IMR-90 (cell line): ENCODE measurements at regions not wholly inside any gene's neighbourhood (a gene's known extent, or its start where the extent isn't known, plus 50 kb on each side); places are given as distances from the start of the nearest gene placed in this dataset.

Experiments
- ATAC-seq: fragments of 200-7000 bp; cut with Tn5 transposase; 2 replicates; pipeline ENCODE4 v1.9.1; 2020; ENCODE audit warnings: low read depth, mild to moderate bottlenecking, moderate library complexity
- BruUV-seq: library from RNA; stranded (reverse); fragments of 400-500 nt; replicated peaks from 2 replicates; lab custom pipeline; 2021; lab: Mats Ljungman, UMichigan
- CTCF ChIA-PET: fragments of 300-600 bp; formaldehyde crosslinking; extraction: SDS; loops from one replicate; lab custom pipeline; 2021; ENCODE audit warnings: antibody characterized with exemption; lab: Yijun Ruan, JAX
- POLR2A ChIA-PET: fragments of 300-600 bp; sonication (Branson Sonifier 250); formaldehyde crosslinking; loops from one replicate; lab custom pipeline; 2022; ENCODE audit warnings: antibody characterized with exemption; ENCODE audit not compliant: unreplicated experiment; lab: Charles Lee
- DNase-seq: peaks from one replicate; pipeline ENCODE4 v3.0.0; 2013
- H2AFZ ChIP-seq: replicated peaks from 2 replicates; pipeline ENCODE3; 2013; ENCODE audit warnings: low read length, mild to moderate bottlenecking; ENCODE audit not compliant: poor library complexity
- H2AK5ac ChIP-seq: 2 replicates; pipeline ENCODE4 v1.6.1; 2013; ENCODE audit warnings: low read depth, low read length, inconsistent platforms
- H2AK9ac ChIP-seq: replicated peaks from 2 replicates; pipeline ENCODE3; 2013; ENCODE audit warnings: mild to moderate bottlenecking, low read depth, low read length, moderate library complexity; ENCODE audit not compliant: poor library complexity
- H2BK120ac ChIP-seq: 2 replicates; pipeline ENCODE4 v1.6.1; 2013; ENCODE audit warnings: low read depth, low read length, inconsistent platforms
- H2BK15ac ChIP-seq: 3 replicates; pipeline ENCODE4 v1.6.1; 2013; ENCODE audit warnings: low read depth, low read length, inconsistent platforms
- H2BK20ac ChIP-seq: 2 replicates; pipeline ENCODE4 v1.6.1; 2013; ENCODE audit warnings: low read depth, mild to moderate bottlenecking, inconsistent platforms, low read length, moderate library complexity
- H2BK5ac ChIP-seq: 2 replicates; pipeline ENCODE4 v1.6.1; 2013; ENCODE audit warnings: mild to moderate bottlenecking, low read depth, low read length, inconsistent platforms; ENCODE audit not compliant: poor library complexity, severe bottlenecking
- H3K14ac ChIP-seq: replicated peaks from 2 replicates; pipeline ENCODE4 v1.6.1; 2013; ENCODE audit warnings: low read depth, low read length, inconsistent platforms
- H3K18ac ChIP-seq: 2 replicates; pipeline ENCODE4 v1.6.1; 2013; ENCODE audit warnings: low read depth, low read length, control low read depth
- H3K23ac ChIP-seq: 2 replicates; pipeline ENCODE4 v1.6.1; 2013; ENCODE audit warnings: low read depth, low read length, inconsistent platforms
- H3K27ac ChIP-seq: 2 replicates; pipeline ENCODE4 v1.5.1; 2013; ENCODE audit warnings: mild to moderate bottlenecking, control low read depth, low read length; ENCODE audit not compliant: insufficient read depth
- H3K27me3 ChIP-seq: 2 replicates; pipeline ENCODE4 v1.6.1; 2013; ENCODE audit warnings: low read length; ENCODE audit not compliant: control insufficient read depth, insufficient read depth
- H3K36me3 ChIP-seq: 2 replicates; pipeline ENCODE4 v1.6.1; 2013; ENCODE audit warnings: low read length, mixed read lengths; ENCODE audit not compliant: control insufficient read depth, insufficient read depth
- H3K4ac ChIP-seq: 2 replicates; pipeline ENCODE4 v1.6.1; 2013; ENCODE audit warnings: low read depth, low read length, inconsistent platforms
- H3K4me1 ChIP-seq: 2 replicates; pipeline ENCODE4 v1.6.1; 2013; ENCODE audit warnings: low read length, mixed read lengths; ENCODE audit not compliant: control insufficient read depth, insufficient read depth
- H3K4me2 ChIP-seq: 2 replicates; pipeline ENCODE4 v1.6.1; 2013; ENCODE audit warnings: low read depth, mild to moderate bottlenecking, control low read depth, low read length, moderate library complexity
- H3K4me3 ChIP-seq: 2 replicates; pipeline ENCODE4 v1.5.1; 2013; ENCODE audit warnings: low read depth, mild to moderate bottlenecking, control low read depth, low read length, moderate library complexity; ENCODE audit not compliant: insufficient read depth
- H3K56ac ChIP-seq: 2 replicates; pipeline ENCODE4 v1.6.1; 2013; ENCODE audit warnings: low read length, inconsistent platforms; ENCODE audit not compliant: insufficient read depth; ENCODE audit errors: extremely low read depth
- H3K79me1 ChIP-seq, 2 experiments: 2 replicates each; pipeline ENCODE4 v1.6.1; 2013; ENCODE audit warnings: low read length in 2 of 2, inconsistent platforms in 1 of 2, low read depth in 1 of 2
- H3K9ac ChIP-seq: 2 replicates; pipeline ENCODE4 v1.6.1; 2013; ENCODE audit warnings: low read depth, low read length, control low read depth
- H3K9me1 ChIP-seq: 2 replicates; pipeline ENCODE4 v1.6.1; 2013; ENCODE audit warnings: low read length, inconsistent platforms; ENCODE audit not compliant: insufficient read depth
- H3K9me3 ChIP-seq: 2 replicates; pipeline ENCODE4 v1.6.1; 2013; ENCODE audit warnings: low read length; ENCODE audit not compliant: control insufficient read depth, insufficient read depth
- H4K20me1 ChIP-seq: 2 replicates; pipeline ENCODE4 v1.6.1; 2013; ENCODE audit warnings: low read length, inconsistent platforms; ENCODE audit not compliant: insufficient read depth
- H4K5ac ChIP-seq: 2 replicates; pipeline ENCODE4 v1.6.1; 2013; ENCODE audit warnings: mild to moderate bottlenecking, low read depth, low read length, control low read depth
- H4K8ac ChIP-seq, 2 experiments: 2 replicates each; pipeline ENCODE4 v1.6.1; 2013; ENCODE audit warnings: low read depth in 2 of 2, low read length in 2 of 2, control low read depth in 1 of 2, inconsistent platforms in 1 of 2
- H4K91ac ChIP-seq: 2 replicates; pipeline ENCODE4 v1.6.1; 2013; ENCODE audit warnings: low read depth, low read length, inconsistent platforms; ENCODE audit not compliant: insufficient read depth
- CEBPB ChIP-seq: IDR thresholded peaks from 2 replicates; pipeline ENCODE4 v1.6.1; 2012; ENCODE audit warnings: low read depth, low read length, improper control_type of control experiment
- CTCF ChIP-seq: conservative IDR thresholded peaks from 2 replicates; pipeline ENCODE4 v1.5.1; 2012; ENCODE audit warnings: mild to moderate bottlenecking, low read depth, low read length, improper control_type of control experiment
- ELK1 ChIP-seq: fragments of 150-350 bp; IDR thresholded peaks from 2 replicates; pipeline ENCODE4 v1.6.1; 2016; ENCODE audit warnings: low read depth, mild to moderate bottlenecking, low read length, moderate library complexity, borderline replicate concordance
- MXI1 ChIP-seq: IDR thresholded peaks from 2 replicates; pipeline ENCODE4 v1.6.1; 2012; ENCODE audit warnings: low read depth, mild to moderate bottlenecking, low read length, moderate library complexity, borderline replicate concordance
- NFE2L2 ChIP-seq: fragments of 150-350 bp; IDR thresholded peaks from 2 replicates; pipeline ENCODE4 v1.6.1; 2016; ENCODE audit warnings: low read depth, mild to moderate bottlenecking, low read length
- POLR2A ChIP-seq: IDR thresholded peaks from 2 replicates; pipeline ENCODE4 v1.6.1; 2012; ENCODE audit warnings: mild to moderate bottlenecking, low read depth, low read length
- RAD21 ChIP-seq: IDR thresholded peaks from 2 replicates; pipeline ENCODE4 v1.6.1; 2012; ENCODE audit warnings: low read length, improper control_type of control experiment
- RCOR1 ChIP-seq: IDR thresholded peaks from 2 replicates; pipeline ENCODE4 v1.6.1; 2012; ENCODE audit warnings: mild to moderate bottlenecking, low read length, improper control_type of control experiment; ENCODE audit not compliant: insufficient replicate concordance
- RFX5 ChIP-seq: IDR thresholded peaks from 2 replicates; pipeline ENCODE4 v1.8.0; 2012; ENCODE audit warnings: low read depth, mild to moderate bottlenecking, low read length, moderate library complexity
- SMC3 ChIP-seq: fragments of 150-350 bp; IDR thresholded peaks from 2 replicates; pipeline ENCODE4 v1.6.1; 2016; ENCODE audit warnings: low read depth, mild to moderate bottlenecking, antibody characterized with exemption, low read length, moderate library complexity
- USF2 ChIP-seq: fragments of 150-350 bp; IDR thresholded peaks from 2 replicates; pipeline ENCODE4 v1.6.1; 2017; ENCODE audit warnings: mild to moderate bottlenecking, antibody characterized with exemption, low read length, low read depth
- WGBS, 2 experiments: methylation state at CpG; one replicate each; pipeline versions ENCODE4 v1.1.5 to v1.1.7; 2013; ENCODE audit warnings: missing lambda C conversion rate in 2 of 2; ENCODE audit not compliant: insufficient read length in 1 of 2; ENCODE audit errors: extremely low coverage in 2 of 2; 5-methylcytosine and 5-hydroxymethylcytosine counted together
- dilution Hi-C: fragments of 300-500 bp; cut with HindIII; formaldehyde crosslinking; loops from one replicate; pipeline ENCODE4 v1.14.3; 2018; ENCODE audit warnings: low sequenced_read_pairs; ENCODE audit not compliant: unreplicated experiment
- in situ Hi-C: fragments of 300-500 bp; cut with MboI; formaldehyde crosslinking; loops from 3 replicates; pipeline ENCODE4 v1.14.3; 2019; ENCODE audit warnings: low sequenced_read_pairs, inconsistent platforms, mixed read lengths
- intact Hi-C: fragments of 100-400 bp; cut with micrococcal nuclease; formaldehyde crosslinking; loops from 2 replicates; pipeline ENCODE4 v1.10.0; 2022

- in situ Hi-C loops (no loop called here), dilution Hi-C loops (no loop called here), intact Hi-C loops (no loop called here)
- WGBS, 2 experiments = 100% methylated on average over 1 of the region's 15 CpGs; no CpG with 5 or more reads in 1 of the 2 experiments
- Histone ChIP-seq H3K14ac (no peak overlapping the region), H3K4ac (no peak overlapping the region; the same call in 1 of the 2 replicates), H2BK20ac (no peak overlapping the region), H2BK5ac (no peak overlapping the region), H4K8ac (peak overlapping the region in 1 of 2 experiments; percentile 35; a peak in 2 of 4 replicates), H2AK5ac (peak overlapping the region; percentile 60), H3K27me3 (no peaks in the 10 kb centered on the region), H4K91ac (no peak overlapping the region), H2AFZ (no peak overlapping the region), H3K36me3 (no peaks in the 10 kb centered on the region), H2AK9ac (no peak overlapping the region), H3K9ac (no peak overlapping the region), H3K18ac (no peak overlapping the region), H3K9me1 (no peaks in the 10 kb centered on the region; the same call in 1 of the 2 replicates), H2BK15ac (no peak overlapping the region), H3K4me3 (no peak overlapping the region), H3K56ac (no peak overlapping the region), H3K4me1 (peaks cover 2% of the 10 kb centered on the region), H3K27ac (no peak overlapping the region), H4K5ac (no peak overlapping the region), H3K9me3 (no peaks in the 10 kb centered on the region), H3K79me1 (no peaks in the 10 kb centered on the region), H2BK120ac (no peak overlapping the region; the same call in 1 of the 2 replicates), H4K20me1 (no peaks in the 10 kb centered on the region), H3K4me2 (no peak overlapping the region), H3K23ac (no peak overlapping the region)
- TF ChIP-seq USF2 (no peak), POLR2A (no peak), ELK1 (no peak), SMC3 (peak; percentile 31; the same call in 1 of the 2 replicates), RCOR1 (no peak), NFE2L2 (no peak), MXI1 (no peak), RAD21 (peak; percentile 22; the same call in 1 of the 2 replicates), CEBPB (peak; percentile 64), RFX5 (no peak), CTCF (peak; percentile 31)
- BruUV-seq = no TSS peak
- CTCF ChIA-PET = no interaction called here
- no peak for ATAC-seq
- no peak for DNase-seq
- POLR2A ChIA-PET = no interaction called here
Observed at GRCh38 chr11:12599408-12600143, 74.6 kb upstream of the TEAD1 start.
